Erythroblast (primary cell): ENCODE measurements at regions not wholly inside any gene's neighbourhood (a gene's known extent, or its start where the extent isn't known, plus 50 kb on each side); places are given as distances from the start of the nearest gene placed in this dataset.

Experiments used
- DNase-seq, 2 experiments: peaks; one replicate each; lab custom pipeline; 2025; lab: John Stamatoyannopoulos, UW
- GATA1 ChIP-seq: IDR thresholded peaks from 2 replicates; pipeline ENCODE4 v1.6.1; 2011; ENCODE audit warnings: low read depth, mild to moderate bottlenecking, control low read depth, low read length, moderate library complexity
- POLR2A ChIP-seq: IDR thresholded peaks from 2 replicates; pipeline ENCODE4 v1.6.1; 2011; ENCODE audit warnings: mild to moderate bottlenecking, low read length

- no peak for TF ChIP-seq POLR2A
- TF ChIP-seq GATA1: no peak
- DNase-seq: no peak
Observed at GRCh38 chr11:121749691-121750090, 296.9 kb upstream of the SORL1-AS1 start.

GRCh38 chr11:121748068-121748467, 295.3 kb upstream of the SORL1-AS1 start:
- DNase-seq: no peak
- no peak for TF ChIP-seq GATA1
- TF ChIP-seq POLR2A: no peak

- no peak for TF ChIP-seq GATA1
- no peak for TF ChIP-seq POLR2A
- DNase-seq: no peak
Observed at GRCh38 chr11:121743285-121743684, 290.5 kb upstream of the SORL1-AS1 start.

GRCh38 chr11:121741761-121742361, 289.1 kb upstream of the SORL1-AS1 start:
- no peak for DNase-seq
- TF ChIP-seq GATA1: no peak
- no peak for TF ChIP-seq POLR2A

- no peak for TF ChIP-seq POLR2A
- TF ChIP-seq GATA1: no peak
- DNase-seq: no peak
Observed at GRCh38 chr11:121741351-121741760, 288.6 kb upstream of the SORL1-AS1 start.

GRCh38 chr11:121740902-121741301, 288.1 kb upstream of the SORL1-AS1 start:
- TF ChIP-seq POLR2A: no peak
- TF ChIP-seq GATA1: no peak
- no peak for DNase-seq

GRCh38 chr11:121733858-121734257, 281.1 kb upstream of the SORL1-AS1 start:
- TF ChIP-seq POLR2A (no peak), GATA1 (no peak)
- DNase-seq: no peak

- no peak for DNase-seq
- no peak for TF ChIP-seq GATA1
- TF ChIP-seq POLR2A: no peak
Observed at GRCh38 chr11:121727942-121728341, 275.2 kb upstream of the SORL1-AS1 start.

- TF ChIP-seq POLR2A (no peak), GATA1 (no peak)
- no peak for DNase-seq
Observed at GRCh38 chr11:121723246-121723741, 270.5 kb upstream of the SORL1-AS1 start.

GRCh38 chr11:121722431-121723245, 269.9 kb upstream of the SORL1-AS1 start:
- no peak for DNase-seq
- TF ChIP-seq POLR2A: no peak
- no peak for TF ChIP-seq GATA1

GRCh38 chr11:121721961-121722360, 269.2 kb upstream of the SORL1-AS1 start:
- TF ChIP-seq POLR2A (no peak), GATA1 (no peak)
- no peak for DNase-seq

- TF ChIP-seq GATA1: no peak
- TF ChIP-seq POLR2A: no peak
Observed at GRCh38 chr11:121721448-121721847, 268.7 kb upstream of the SORL1-AS1 start.

GRCh38 chr11:121717296-121717695, 264.5 kb upstream of the SORL1-AS1 start:
- TF ChIP-seq POLR2A (no peak), GATA1 (no peak)
- DNase-seq: no peak

More at GRCh38 chr11:121721448-121721847, 268.7 kb upstream of the SORL1-AS1 start:
- DNase-seq: no peak

- TF ChIP-seq GATA1 (no peak), POLR2A (no peak)
- no peak for DNase-seq
Observed at GRCh38 chr11:121716060-121716459, 263.3 kb upstream of the SORL1-AS1 start.

- TF ChIP-seq POLR2A (no peak), GATA1 (no peak)
- no peak for DNase-seq
Observed at GRCh38 chr11:121715405-121715804, 262.6 kb upstream of the SORL1-AS1 start.
